WTC11 (cell line): ENCODE measurements at regions not wholly inside any gene's neighbourhood (a gene's known extent, or its start where the extent isn't known, plus 50 kb on each side); places are given as distances from the start of the nearest gene placed in this dataset.

ENCODE experiments used
- ATAC-seq: fragments of 200-7000 bp; cut with Tn5 transposase; 2 replicates; pipeline ENCODE4 v1.10.0; 2021; ENCODE audit warnings: mild to moderate bottlenecking, moderate library complexity
- CTCF ChIA-PET: fragments of 300-600 bp; sonication (Branson Sonifier 250); formaldehyde crosslinking; loops from one replicate; lab custom pipeline; 2021; ENCODE audit warnings: antibody characterized with exemption; lab: Charles Lee
- POLR2A ChIA-PET: fragments of 350-600 bp; sonication (Branson Sonifier 250); formaldehyde crosslinking; loops from one replicate; lab custom pipeline; 2021; ENCODE audit warnings: antibody characterized with exemption; lab: Charles Lee
- DNase-seq: peaks from one replicate; pipeline ENCODE4 v3.0.0; 2021; ENCODE audit warnings: low spot score
- H3K27ac Mint-ChIP-seq: 2 replicates; pipeline ENCODE4 v1.8.0; 2021; ENCODE audit warnings: mixed read lengths
- H3K27me3 Mint-ChIP-seq: 2 replicates; pipeline ENCODE4 v1.8.0; 2021; ENCODE audit warnings: low read depth, mild to moderate bottlenecking, moderate library complexity, mixed read lengths
- H3K36me3 Mint-ChIP-seq: 2 replicates; pipeline ENCODE4 v1.8.0; 2021; ENCODE audit warnings: mixed read lengths
- H3K4me1 Mint-ChIP-seq: 2 replicates; pipeline ENCODE4 v1.8.0; 2022; ENCODE audit warnings: mixed read lengths
- H3K4me3 Mint-ChIP-seq: 2 replicates; pipeline ENCODE4 v1.8.0; 2021; ENCODE audit warnings: mild to moderate bottlenecking, moderate library complexity, mixed read lengths
- H3K9me3 Mint-ChIP-seq: 2 replicates; pipeline ENCODE4 v1.8.0; 2021; ENCODE audit warnings: mixed read lengths
- ATF1 ChIP-seq: sonication (generic); formaldehyde crosslinking; IDR thresholded peaks from 2 replicates; pipeline ENCODE4 v1.8.1; 2023; ENCODE audit warnings: mild to moderate bottlenecking, moderate library complexity, missing genetic modification reagents
- E2F1 ChIP-seq: sonication (generic); formaldehyde crosslinking; IDR thresholded peaks from 2 replicates; pipeline ENCODE4 v1.8.0; 2022; ENCODE audit warnings: mild to moderate bottlenecking, missing genetic modification reagents
- FOXP1 ChIP-seq: sonication (generic); formaldehyde crosslinking; IDR thresholded peaks from 2 replicates; pipeline ENCODE4 v1.8.0; 2022; ENCODE audit warnings: missing genetic modification reagents, mild to moderate bottlenecking, moderate library complexity, borderline replicate concordance
- FOXP4 ChIP-seq: sonication (generic); formaldehyde crosslinking; IDR thresholded peaks from 2 replicates; pipeline ENCODE4 v1.8.0; 2022; ENCODE audit warnings: mild to moderate bottlenecking, missing genetic modification reagents
- GTF2I ChIP-seq: fragments of 250-450 bp; sonication (Bioruptor Pico); conservative IDR thresholded peaks from 2 replicates; pipeline ENCODE4 v1.4.0; 2021; ENCODE audit warnings: mild to moderate bottlenecking
- IRF1 ChIP-seq: sonication (generic); formaldehyde crosslinking; IDR thresholded peaks from 2 replicates; pipeline ENCODE4 v1.8.0; 2023; ENCODE audit warnings: missing genetic modification reagents
- IRF2 ChIP-seq: sonication (generic); formaldehyde crosslinking; IDR thresholded peaks from 2 replicates; pipeline ENCODE4 v1.8.0; 2022; ENCODE audit warnings: low read depth, missing genetic modification reagents, borderline replicate concordance
- JUN ChIP-seq: sonication (generic); formaldehyde crosslinking; IDR thresholded peaks from 2 replicates; pipeline ENCODE4 v1.8.0; 2023; ENCODE audit warnings: mild to moderate bottlenecking, missing genetic modification reagents
- KAT7 ChIP-seq: sonication (generic); formaldehyde crosslinking; IDR thresholded peaks from 2 replicates; pipeline ENCODE4 v1.8.1; 2023; ENCODE audit warnings: missing genetic modification reagents, mild to moderate bottlenecking, borderline replicate concordance
- NFE2L1 ChIP-seq: sonication (generic); formaldehyde crosslinking; IDR thresholded peaks from 2 replicates; pipeline ENCODE4 v1.8.1; 2023; ENCODE audit warnings: missing genetic modification reagents
- NR2C2 ChIP-seq: sonication (generic); formaldehyde crosslinking; IDR thresholded peaks from 2 replicates; pipeline ENCODE4 v1.8.0; 2022; ENCODE audit warnings: mild to moderate bottlenecking, missing genetic modification reagents
- OVOL2 ChIP-seq: fragments of 250-450 bp; sonication (Bioruptor Pico); IDR thresholded peaks from 2 replicates; pipeline ENCODE4 v1.9.0; 2021; ENCODE audit warnings: mild to moderate bottlenecking, borderline replicate concordance
- RORB ChIP-seq: fragments of 250-450 bp; sonication (Bioruptor Pico); IDR thresholded peaks from 2 replicates; pipeline ENCODE4 v1.9.0; 2021; ENCODE audit warnings: mild to moderate bottlenecking
- TCF7 ChIP-seq: sonication (generic); formaldehyde crosslinking; IDR thresholded peaks from 2 replicates; pipeline ENCODE4 v1.8.0; 2022; ENCODE audit warnings: mild to moderate bottlenecking, low read depth, missing genetic modification reagents, moderate library complexity
- USF2 ChIP-seq: sonication (generic); formaldehyde crosslinking; IDR thresholded peaks from 2 replicates; pipeline ENCODE4 v1.8.1; 2023; ENCODE audit warnings: mild to moderate bottlenecking, missing genetic modification reagents, moderate library complexity
- ZBTB21 ChIP-seq: sonication (generic); formaldehyde crosslinking; IDR thresholded peaks from 2 replicates; pipeline ENCODE4 v1.8.1; 2023; ENCODE audit warnings: mild to moderate bottlenecking, missing genetic modification reagents, borderline replicate concordance
- ZMAT4 ChIP-seq: fragments of 250-450 bp; sonication (Bioruptor Pico); IDR thresholded peaks from 2 replicates; pipeline ENCODE4 v1.9.0; 2021; ENCODE audit warnings: mild to moderate bottlenecking
- ZNF138 ChIP-seq: sonication (generic); formaldehyde crosslinking; conservative IDR thresholded peaks from 2 replicates; pipeline ENCODE4 v1.8.1; 2022; ENCODE audit warnings: mild to moderate bottlenecking, moderate library complexity, missing genetic modification reagents
- ZNF263 ChIP-seq: sonication (generic); formaldehyde crosslinking; IDR thresholded peaks from 2 replicates; pipeline ENCODE4 v1.8.1; 2022; ENCODE audit warnings: low read depth, mild to moderate bottlenecking, moderate library complexity, missing genetic modification reagents
- ZNF317 ChIP-seq: sonication (generic); formaldehyde crosslinking; IDR thresholded peaks from 2 replicates; pipeline ENCODE4 v1.8.1; 2023; ENCODE audit warnings: low read depth, mild to moderate bottlenecking, moderate library complexity, missing genetic modification reagents, borderline replicate concordance
- ZNF671 ChIP-seq: fragments of 250-450 bp; sonication (Bioruptor Pico); IDR thresholded peaks from 2 replicates; pipeline ENCODE4 v1.8.0; 2021; ENCODE audit warnings: mild to moderate bottlenecking
- TF ChIP-seq, protein P1 (sequence below): fragments of 250-450 bp; sonication (Bioruptor Pico); IDR thresholded peaks from 2 replicates; pipeline ENCODE4 v2.1.2; 2022; ENCODE audit warnings: mild to moderate bottlenecking, moderate library complexity
- TF ChIP-seq, protein P2 (sequence below): sonication (generic); formaldehyde crosslinking; conservative IDR thresholded peaks from 2 replicates; pipeline ENCODE4 v1.8.1; 2023; ENCODE audit warnings: mild to moderate bottlenecking, low read depth, missing genetic modification reagents, moderate library complexity
- TF ChIP-seq, protein P3 (sequence below): sonication (generic); formaldehyde crosslinking; IDR thresholded peaks from 2 replicates; pipeline ENCODE4 v1.8.1; 2023; ENCODE audit warnings: mild to moderate bottlenecking, missing genetic modification reagents

DNA sequence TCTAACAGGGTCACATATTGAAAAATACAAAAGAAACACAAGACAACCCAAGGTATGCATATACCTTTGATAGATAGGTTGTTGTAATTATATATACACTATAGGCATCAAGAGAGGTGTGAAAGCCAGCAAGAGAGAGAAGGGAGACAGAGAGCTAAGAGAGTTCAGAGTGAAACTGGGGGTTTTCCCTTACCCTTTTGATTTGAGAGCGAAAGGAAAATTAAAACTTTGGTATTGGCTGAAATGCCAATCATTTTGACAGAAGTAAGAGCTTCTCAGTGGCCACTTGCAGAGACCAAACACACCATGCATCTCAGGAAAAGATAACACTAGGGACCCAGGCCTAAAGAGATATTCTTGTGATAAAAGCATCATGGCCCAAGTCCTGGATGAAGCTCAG is 183.6 kb downstream of the SHOX2 start:
- POLR2A ChIA-PET = interaction anchor here (1.1 kb wide), 1 partner anchor 17 kb away, joined by 3 read pairs; no protein-coding TSS in a partner anchor
- H3K4me3 Mint-ChIP-seq = no peak overlapping the region

DNA sequence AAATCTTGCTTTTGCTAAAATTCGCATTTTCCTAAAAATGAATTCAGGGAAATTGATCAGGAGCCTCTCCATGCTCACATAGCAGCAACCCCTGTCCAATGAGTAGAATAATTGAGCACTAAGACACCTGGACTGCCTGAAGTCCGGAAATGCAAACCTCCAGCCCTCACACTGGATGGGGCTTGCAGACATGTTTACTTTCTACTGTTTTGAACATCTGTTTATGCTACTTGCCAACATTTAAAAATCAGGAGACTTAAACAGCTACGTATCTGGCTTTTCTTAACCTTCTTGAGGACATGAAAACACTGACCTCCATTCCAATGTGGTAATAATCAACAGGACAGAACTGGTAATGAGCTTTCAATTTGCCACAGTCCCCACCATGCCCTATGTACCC is 184.4 kb downstream of the SHOX2 start:
- no peak overlapping the region for H3K27ac Mint-ChIP-seq
- H3K36me3 Mint-ChIP-seq = no peaks in the 10 kb centered on the region
- no peaks in the 10 kb centered on the region for H3K27me3 Mint-ChIP-seq
- ChIA-PET POLR2A (no interaction called here), CTCF (no interaction called here)
- H3K9me3 Mint-ChIP-seq = peaks cover 8% of the 10 kb centered on the region; the same call in 1 of the 2 replicates
- no peak for ATAC-seq
- DNase-seq = no peak
- H3K4me3 Mint-ChIP-seq = no peak overlapping the region
- peaks cover 7% of the 10 kb centered on the region for H3K4me1 Mint-ChIP-seq
- no peak for TF ChIP-seq IRF2 (CRISPR knock-in tag)
- TF ChIP-seq ATF1 (CRISPR knock-in tag) = no peak
- TF ChIP-seq FOXP4 = no peak
- no peak for TF ChIP-seq GTF2I (CRISPR knock-in tag)
- no peak for TF ChIP-seq JUN (CRISPR knock-in tag)
- TF ChIP-seq, protein P1, sequence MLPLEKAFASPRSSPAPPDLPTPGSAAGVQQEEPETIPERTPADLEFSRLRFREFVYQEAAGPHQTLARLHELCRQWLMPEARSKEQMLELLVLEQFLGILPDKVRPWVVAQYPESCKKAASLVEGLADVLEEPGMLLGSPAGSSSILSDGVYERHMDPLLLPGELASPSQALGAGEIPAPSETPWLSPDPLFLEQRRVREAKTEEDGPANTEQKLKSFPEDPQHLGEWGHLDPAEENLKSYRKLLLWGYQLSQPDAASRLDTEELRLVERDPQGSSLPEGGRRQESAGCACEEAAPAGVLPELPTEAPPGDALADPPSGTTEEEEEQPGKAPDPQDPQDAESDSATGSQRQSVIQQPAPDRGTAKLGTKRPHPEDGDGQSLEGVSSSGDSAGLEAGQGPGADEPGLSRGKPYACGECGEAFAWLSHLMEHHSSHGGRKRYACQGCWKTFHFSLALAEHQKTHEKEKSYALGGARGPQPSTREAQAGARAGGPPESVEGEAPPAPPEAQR (CRISPR knock-in tag) = no peak
- TF ChIP-seq RORB = no peak
- TF ChIP-seq ZNF263 (CRISPR knock-in tag) = no peak
- TF ChIP-seq, protein P2, sequence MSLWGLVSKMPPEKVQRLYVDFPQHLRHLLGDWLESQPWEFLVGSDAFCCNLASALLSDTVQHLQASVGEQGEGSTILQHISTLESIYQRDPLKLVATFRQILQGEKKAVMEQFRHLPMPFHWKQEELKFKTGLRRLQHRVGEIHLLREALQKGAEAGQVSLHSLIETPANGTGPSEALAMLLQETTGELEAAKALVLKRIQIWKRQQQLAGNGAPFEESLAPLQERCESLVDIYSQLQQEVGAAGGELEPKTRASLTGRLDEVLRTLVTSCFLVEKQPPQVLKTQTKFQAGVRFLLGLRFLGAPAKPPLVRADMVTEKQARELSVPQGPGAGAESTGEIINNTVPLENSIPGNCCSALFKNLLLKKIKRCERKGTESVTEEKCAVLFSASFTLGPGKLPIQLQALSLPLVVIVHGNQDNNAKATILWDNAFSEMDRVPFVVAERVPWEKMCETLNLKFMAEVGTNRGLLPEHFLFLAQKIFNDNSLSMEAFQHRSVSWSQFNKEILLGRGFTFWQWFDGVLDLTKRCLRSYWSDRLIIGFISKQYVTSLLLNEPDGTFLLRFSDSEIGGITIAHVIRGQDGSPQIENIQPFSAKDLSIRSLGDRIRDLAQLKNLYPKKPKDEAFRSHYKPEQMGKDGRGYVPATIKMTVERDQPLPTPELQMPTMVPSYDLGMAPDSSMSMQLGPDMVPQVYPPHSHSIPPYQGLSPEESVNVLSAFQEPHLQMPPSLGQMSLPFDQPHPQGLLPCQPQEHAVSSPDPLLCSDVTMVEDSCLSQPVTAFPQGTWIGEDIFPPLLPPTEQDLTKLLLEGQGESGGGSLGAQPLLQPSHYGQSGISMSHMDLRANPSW (CRISPR knock-in tag) = no peak
- no peak for TF ChIP-seq NR2C2 (CRISPR knock-in tag)
- TF ChIP-seq ZNF671 (CRISPR knock-in tag) = no peak

More for the DNA sequence above, 183.6 kb downstream of the SHOX2 start:
- Mint-ChIP-seq H3K9me3 (peaks cover 13% of the 10 kb centered on the region), H3K36me3 (no peaks in the 10 kb centered on the region), H3K27ac (no peak overlapping the region), H3K27me3 (no peaks in the 10 kb centered on the region), H3K4me1 (no peaks in the 10 kb centered on the region; the same call in 1 of the 2 replicates)
- DNase-seq (no peak), ATAC-seq (no peak)
- TF ChIP-seq ZBTB21 (CRISPR knock-in tag) = no peak
- no peak for TF ChIP-seq ZNF317 (CRISPR knock-in tag)
- no peak for TF ChIP-seq NFE2L1 (CRISPR knock-in tag)
- no peak for TF ChIP-seq ZNF138 (CRISPR knock-in tag)
- no peak for TF ChIP-seq USF2 (CRISPR knock-in tag)
- TF ChIP-seq IRF1 (CRISPR knock-in tag) = no peak
- TF ChIP-seq, protein P3, sequence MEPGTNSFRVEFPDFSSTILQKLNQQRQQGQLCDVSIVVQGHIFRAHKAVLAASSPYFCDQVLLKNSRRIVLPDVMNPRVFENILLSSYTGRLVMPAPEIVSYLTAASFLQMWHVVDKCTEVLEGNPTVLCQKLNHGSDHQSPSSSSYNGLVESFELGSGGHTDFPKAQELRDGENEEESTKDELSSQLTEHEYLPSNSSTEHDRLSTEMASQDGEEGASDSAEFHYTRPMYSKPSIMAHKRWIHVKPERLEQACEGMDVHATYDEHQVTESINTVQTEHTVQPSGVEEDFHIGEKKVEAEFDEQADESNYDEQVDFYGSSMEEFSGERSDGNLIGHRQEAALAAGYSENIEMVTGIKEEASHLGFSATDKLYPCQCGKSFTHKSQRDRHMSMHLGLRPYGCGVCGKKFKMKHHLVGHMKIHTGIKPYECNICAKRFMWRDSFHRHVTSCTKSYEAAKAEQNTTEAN = no peak
- TF ChIP-seq FOXP1 (CRISPR knock-in tag) = no peak
- no peak for TF ChIP-seq TCF7
- no peak for TF ChIP-seq ZMAT4 (CRISPR knock-in tag)
- TF ChIP-seq OVOL2 (CRISPR knock-in tag) = no peak
- no peak for TF ChIP-seq E2F1 (CRISPR knock-in tag)
- no peak for TF ChIP-seq KAT7 (CRISPR knock-in tag)
- CTCF ChIA-PET = no interaction called here
